CD1c-positive myeloid dendritic cell (primary cell): ENCODE measurements at regions not wholly inside any gene's neighbourhood (a gene's known extent, or its start where the extent isn't known, plus 50 kb on each side); places are given as distances from the start of the nearest gene placed in this dataset.

Source experiments
- DNase-seq: peaks from one replicate; pipeline ENCODE4 v3.0.0-alpha.2; 2016; ENCODE audit errors: extremely low spot score

GRCh38 chr10:92790440-92790839 lies 57.9 kb upstream of the EXOC6 start:
- DNase-seq: peak; percentile 73

- DNase-seq: no peak
Observed at GRCh38 chr10:92792661-92793060, 55.7 kb upstream of the EXOC6 start.
